IPS-18a (cell line): ENCODE measurements at regions not wholly inside any gene's neighbourhood (a gene's known extent, or its start where the extent isn't known, plus 50 kb on each side); places are given as distances from the start of the nearest gene placed in this dataset.

ENCODE experiments used
- H3K27ac ChIP-seq: one replicate; pipeline ENCODE4 v1.5.1; 2013; ENCODE audit warnings: low read length
- H3K27me3 ChIP-seq: one replicate; pipeline ENCODE4 v1.6.1; 2013; ENCODE audit warnings: mild to moderate bottlenecking, low read length; ENCODE audit not compliant: control insufficient read depth, insufficient read depth
- H3K36me3 ChIP-seq: one replicate; pipeline ENCODE4 v1.6.1; 2013; ENCODE audit warnings: low read depth, low read length; ENCODE audit not compliant: control insufficient read depth
- H3K4me1 ChIP-seq: one replicate; pipeline ENCODE4 v1.6.1; 2013; ENCODE audit warnings: low read depth, low read length; ENCODE audit not compliant: control insufficient read depth
- H3K4me3 ChIP-seq: one replicate; pipeline ENCODE4 v1.5.1; 2013; ENCODE audit warnings: low read length
- H3K9ac ChIP-seq: one replicate; pipeline ENCODE4 v1.6.1; 2013; ENCODE audit warnings: mild to moderate bottlenecking, low read length, moderate library complexity
- H3K9me3 ChIP-seq: one replicate; pipeline ENCODE4 v1.6.1; 2013; ENCODE audit warnings: low read depth, low read length; ENCODE audit not compliant: control insufficient read depth

DNA sequence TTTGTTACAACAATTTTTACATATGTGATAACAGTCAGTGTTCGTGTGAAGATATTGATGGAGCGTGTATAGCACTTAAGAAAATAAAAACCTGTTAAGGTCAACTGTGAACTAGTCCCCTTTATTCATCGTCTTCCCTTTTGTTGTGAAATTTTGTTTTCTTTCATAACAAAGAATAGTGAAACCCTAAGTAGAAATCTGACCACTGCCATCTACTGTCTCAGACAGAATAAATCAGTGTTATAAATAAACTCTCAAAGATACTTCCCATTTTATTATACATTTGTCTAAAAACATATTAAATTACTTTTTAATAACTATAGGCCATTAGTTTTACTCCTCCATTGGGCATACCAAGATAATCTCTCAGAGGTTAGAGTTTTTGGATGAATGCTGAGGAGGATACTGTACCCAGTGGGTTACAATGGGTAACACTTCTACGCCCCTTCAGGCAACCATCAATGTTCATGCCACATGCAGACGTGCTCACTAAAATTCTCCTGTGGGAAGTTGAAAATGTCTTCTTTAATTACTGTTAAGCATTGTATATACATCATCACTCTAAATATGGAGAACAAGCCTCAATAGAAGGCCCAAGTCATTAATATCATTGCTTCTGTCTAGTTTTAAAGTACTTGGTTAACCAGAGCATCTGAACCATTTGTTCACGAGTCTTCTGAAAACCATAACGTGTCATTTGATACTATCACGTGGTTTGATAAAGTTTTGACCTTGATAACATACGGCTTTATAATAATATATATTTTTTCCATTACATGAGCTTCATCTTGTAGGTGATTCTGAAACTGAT is 171.2 kb downstream of the TMA16 start:
- Histone ChIP-seq H3K4me3 (no peak overlapping the region), H3K9ac (no peak overlapping the region), H3K36me3 (no peaks in the 10 kb centered on the region), H3K27me3 (no peaks in the 10 kb centered on the region), H3K9me3 (no peaks in the 10 kb centered on the region), H3K27ac (no peak overlapping the region), H3K4me1 (no peaks in the 10 kb centered on the region)

GRCh38 chr4:163666332-163666873 is 171.9 kb downstream of the TMA16 start:
- no peak overlapping the region for H3K4me3 ChIP-seq
- H3K36me3 ChIP-seq: no peaks in the 10 kb centered on the region
- H3K27me3 ChIP-seq: no peaks in the 10 kb centered on the region
- no peak overlapping the region for H3K9ac ChIP-seq
- no peaks in the 10 kb centered on the region for H3K9me3 ChIP-seq
- H3K4me1 ChIP-seq: no peaks in the 10 kb centered on the region
- H3K27ac ChIP-seq: no peak overlapping the region

DNA sequence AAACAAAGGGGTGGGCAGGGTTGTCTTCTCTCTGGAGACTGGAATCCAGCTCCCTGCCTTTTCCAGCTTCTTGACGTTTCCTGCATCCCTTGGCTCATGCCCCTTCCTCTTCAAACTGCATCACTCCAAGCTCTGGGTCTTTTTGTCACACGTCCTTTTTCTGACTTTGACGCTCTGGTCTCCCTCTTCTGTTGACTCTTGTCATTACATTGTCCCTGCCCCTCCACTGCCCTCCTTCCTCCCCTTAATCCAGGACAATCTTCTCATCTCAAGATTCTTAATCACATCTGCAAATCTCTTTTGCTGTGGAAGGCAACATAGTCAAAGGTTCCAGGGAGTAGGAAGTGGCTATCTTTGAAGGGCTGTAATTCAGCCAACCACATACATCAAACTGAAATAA is 178.3 kb downstream of the TMA16 start:
- Histone ChIP-seq H3K36me3 (no peaks in the 10 kb centered on the region), H3K9me3 (peaks cover 4% of the 10 kb centered on the region), H3K9ac (no peak overlapping the region), H3K4me3 (no peak overlapping the region), H3K4me1 (no peaks in the 10 kb centered on the region), H3K27ac (no peak overlapping the region), H3K27me3 (no peaks in the 10 kb centered on the region)

DNA sequence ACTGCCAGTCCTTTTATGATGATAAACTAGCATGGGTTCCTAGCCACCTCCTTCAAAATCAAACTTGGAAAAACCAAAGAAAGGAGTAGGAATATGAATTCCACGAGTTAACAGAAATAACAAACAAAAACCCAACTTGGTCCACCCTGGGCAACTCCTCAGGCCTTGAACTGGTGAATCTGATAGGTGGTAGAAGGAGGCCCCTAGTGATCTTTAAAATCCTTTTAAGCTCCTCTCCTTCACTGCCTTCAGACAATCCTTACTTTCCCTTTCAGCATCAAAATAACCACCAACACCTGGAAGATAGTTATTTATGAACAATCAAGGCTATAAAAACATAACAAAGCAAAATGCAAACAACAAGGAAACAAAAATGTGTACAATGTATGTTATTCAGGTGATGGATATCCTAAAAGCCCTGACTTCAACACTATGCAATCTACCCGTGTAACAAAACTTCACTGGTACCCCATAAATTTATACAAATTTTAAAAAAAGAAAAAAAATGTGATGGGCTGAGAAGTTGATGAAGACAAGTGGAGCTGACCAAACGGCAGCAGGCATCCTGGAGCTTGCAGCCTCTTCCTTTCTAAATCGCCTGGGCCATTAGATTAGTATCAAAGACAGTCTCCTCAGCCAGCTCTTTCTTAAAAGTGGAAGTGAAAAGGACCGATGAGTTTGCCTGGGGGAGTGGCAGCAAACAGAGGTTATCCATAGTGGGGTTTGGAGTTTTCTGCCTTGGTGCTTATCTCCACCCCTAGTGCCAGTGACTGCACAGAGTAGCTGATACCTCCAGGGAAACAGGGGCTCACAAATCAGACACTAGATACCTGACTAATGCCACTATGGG is 179.6 kb downstream of the TMA16 start:
- no peak overlapping the region for H3K27ac ChIP-seq
- H3K36me3 ChIP-seq: no peaks in the 10 kb centered on the region

GRCh38 chr4:163679189-163679588 is 184.7 kb downstream of the TMA16 start:
- H3K4me3 ChIP-seq: no peak overlapping the region
- no peaks in the 10 kb centered on the region for H3K27me3 ChIP-seq
- H3K9ac ChIP-seq: no peak overlapping the region
- H3K36me3 ChIP-seq: no peaks in the 10 kb centered on the region
- no peaks in the 10 kb centered on the region for H3K4me1 ChIP-seq
- H3K9me3 ChIP-seq: no peaks in the 10 kb centered on the region
- no peak overlapping the region for H3K27ac ChIP-seq

More for the DNA sequence above, 179.6 kb downstream of the TMA16 start:
- Histone ChIP-seq H3K27me3 (no peaks in the 10 kb centered on the region), H3K9me3 (peaks cover 4% of the 10 kb centered on the region), H3K4me1 (no peaks in the 10 kb centered on the region), H3K9ac (no peak overlapping the region), H3K4me3 (no peak overlapping the region)

DNA sequence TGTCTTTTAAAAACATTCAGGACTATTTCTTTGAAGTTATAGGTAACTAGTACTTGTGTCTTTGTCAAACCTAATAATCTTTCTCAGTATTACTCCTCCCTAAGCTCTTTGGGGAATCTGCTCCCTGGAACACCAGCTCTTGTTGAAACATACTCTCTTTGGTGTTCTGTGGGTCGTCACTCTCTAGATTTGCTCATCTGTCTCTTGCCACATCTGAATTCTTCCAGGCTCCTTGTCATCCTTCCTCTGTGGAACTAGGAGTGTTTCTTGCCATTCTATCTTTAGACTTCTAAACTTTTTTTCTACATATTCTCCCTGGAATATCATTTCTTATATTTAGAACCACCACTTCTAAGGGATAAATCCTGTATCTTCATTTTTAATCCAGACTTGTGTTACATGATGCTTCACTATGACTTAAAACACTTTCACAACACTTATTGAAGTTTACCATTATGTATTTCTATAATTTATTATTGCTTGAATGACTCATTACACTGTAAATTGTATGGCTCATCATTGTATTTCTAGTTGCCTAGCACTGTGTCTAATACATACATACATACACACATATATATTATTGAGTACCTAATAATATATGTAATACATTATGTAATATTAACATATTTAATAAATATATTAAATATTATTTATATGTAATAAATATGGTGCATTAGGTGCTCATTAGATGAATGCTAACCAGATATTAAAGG is 186.1 kb downstream of the TMA16 start:
- H3K4me1 ChIP-seq: no peaks in the 10 kb centered on the region
- no peaks in the 10 kb centered on the region for H3K27me3 ChIP-seq
- no peaks in the 10 kb centered on the region for H3K36me3 ChIP-seq
- no peak overlapping the region for H3K4me3 ChIP-seq
- H3K9me3 ChIP-seq: no peaks in the 10 kb centered on the region
- H3K9ac ChIP-seq: no peak overlapping the region
- H3K27ac ChIP-seq: no peak overlapping the region

DNA sequence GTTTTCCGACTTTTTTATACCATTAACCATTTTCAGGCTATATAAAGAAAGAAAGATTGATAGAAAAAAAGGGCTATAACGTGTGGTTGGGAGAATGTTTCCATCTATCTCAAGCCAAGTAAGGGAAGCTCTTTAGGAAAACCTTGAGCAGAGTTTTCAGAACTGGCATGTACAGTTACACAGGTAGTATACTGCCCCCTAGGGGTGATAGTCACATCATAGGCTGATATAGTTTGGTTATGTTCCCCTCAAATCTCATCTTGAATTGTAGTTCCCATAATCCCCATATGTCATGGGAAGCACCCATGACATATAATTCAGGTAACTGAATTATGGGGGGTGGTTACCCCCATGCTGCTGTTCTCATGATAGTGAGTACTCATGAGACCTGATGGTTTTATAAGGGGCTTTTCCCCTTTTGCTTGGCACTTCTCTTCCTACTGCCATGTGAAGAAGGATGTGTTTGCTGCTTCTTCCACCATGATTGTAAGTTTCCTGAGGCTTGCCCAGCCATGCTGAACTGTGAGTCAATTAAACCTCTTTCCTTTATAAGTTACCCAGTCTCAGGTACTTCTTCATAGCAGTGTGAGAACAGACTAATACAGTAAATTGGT is 186.8 kb downstream of the TMA16 start:
- no peak overlapping the region for H3K9ac ChIP-seq
- no peak overlapping the region for H3K4me3 ChIP-seq
- no peak overlapping the region for H3K27ac ChIP-seq
- no peaks in the 10 kb centered on the region for H3K4me1 ChIP-seq
- no peaks in the 10 kb centered on the region for H3K27me3 ChIP-seq
- H3K36me3 ChIP-seq: no peaks in the 10 kb centered on the region
- H3K9me3 ChIP-seq: no peaks in the 10 kb centered on the region

- Histone ChIP-seq H3K9me3 (no peaks in the 10 kb centered on the region), H3K9ac (no peak overlapping the region), H3K27me3 (no peaks in the 10 kb centered on the region), H3K36me3 (no peaks in the 10 kb centered on the region), H3K27ac (no peak overlapping the region), H3K4me1 (no peaks in the 10 kb centered on the region), H3K4me3 (no peak overlapping the region)
Measured at GRCh38 chr4:163688856-163689255, 194.4 kb downstream of the TMA16 start.

- H3K27ac ChIP-seq: no peak overlapping the region
- no peaks in the 10 kb centered on the region for H3K4me1 ChIP-seq
- no peaks in the 10 kb centered on the region for H3K36me3 ChIP-seq
- no peaks in the 10 kb centered on the region for H3K9me3 ChIP-seq
- no peak overlapping the region for H3K4me3 ChIP-seq
- no peak overlapping the region for H3K9ac ChIP-seq
- H3K27me3 ChIP-seq: no peaks in the 10 kb centered on the region
Measured at GRCh38 chr4:163693211-163693610, 198.7 kb downstream of the TMA16 start.

DNA sequence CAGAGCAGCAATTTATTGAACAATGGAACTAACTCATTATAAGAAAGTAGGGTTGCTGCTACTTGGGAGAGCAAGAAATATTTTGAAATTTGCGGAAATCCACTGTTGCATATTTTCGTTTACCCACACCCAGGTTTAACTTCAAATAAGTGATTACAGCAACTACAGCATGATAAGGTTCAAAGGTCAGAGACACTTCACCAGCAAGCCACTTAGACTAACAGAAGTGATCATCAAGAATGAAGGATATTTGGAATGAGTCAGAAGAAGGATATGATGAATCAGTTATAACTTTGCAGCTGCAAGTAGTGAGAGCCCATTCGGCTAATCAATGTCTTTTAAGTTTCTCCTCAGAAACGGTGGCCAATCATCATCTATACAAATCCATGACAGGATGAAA is 199.3 kb downstream of the TMA16 start:
- H3K4me3 ChIP-seq: no peak overlapping the region
- H3K4me1 ChIP-seq: no peaks in the 10 kb centered on the region
- no peak overlapping the region for H3K27ac ChIP-seq

GRCh38 chr4:163694385-163694784 is 199.9 kb downstream of the TMA16 start:
- no peaks in the 10 kb centered on the region for H3K36me3 ChIP-seq
- H3K4me1 ChIP-seq: no peaks in the 10 kb centered on the region
- H3K27ac ChIP-seq: no peak overlapping the region
- H3K27me3 ChIP-seq: no peaks in the 10 kb centered on the region
- H3K4me3 ChIP-seq: no peak overlapping the region
- no peaks in the 10 kb centered on the region for H3K9me3 ChIP-seq
- no peak overlapping the region for H3K9ac ChIP-seq

More for the DNA sequence above, 199.3 kb downstream of the TMA16 start:
- H3K9ac ChIP-seq: no peak overlapping the region
- no peaks in the 10 kb centered on the region for H3K9me3 ChIP-seq
- no peaks in the 10 kb centered on the region for H3K27me3 ChIP-seq
- no peaks in the 10 kb centered on the region for H3K36me3 ChIP-seq
